ENCODE measurements at regions not wholly inside any gene's neighbourhood (a gene's known extent, or its start where the extent isn't known, plus 50 kb on each side); places are given as distances from the start of the nearest gene placed in this dataset.

- Histone ChIP-seq H3K36me3 (ENCODE audit: insufficient read depth, low read length) (no peaks in the 10 kb centered on the region), H4K20me1 (ENCODE audit: insufficient read depth, low read length) (no peaks in the 10 kb centered on the region), H3K9me3 (ENCODE audit: low read length) (no peaks in the 10 kb centered on the region), H3K27me3 (ENCODE audit: insufficient read depth, low read length) (no peaks in the 10 kb centered on the region), H3K9ac (ENCODE audit: low read length) (no peak overlapping the region), H3K4me1 (ENCODE audit: insufficient read depth, low read length, severe bottlenecking) (no peaks in the 10 kb centered on the region), H3K79me2 (ENCODE audit: insufficient read depth, low read length) (no peaks in the 10 kb centered on the region), H3K9me2 (ENCODE audit: low read depth, low read length) (no peaks in the 10 kb centered on the region), H3K27ac (ENCODE audit: low read depth, low read length, poor library complexity, severe bottlenecking) (no peak overlapping the region), H3K4me3 (ENCODE audit: low read depth, low read length, poor library complexity, severe bottlenecking) (no peak overlapping the region), H2AFZ (ENCODE audit: low read length) (no peak overlapping the region), H3K4me2 (ENCODE audit: low read length) (no peak overlapping the region), H3F3A (ENCODE audit: insufficient read depth, low read length) (no peaks in the 10 kb centered on the region)
- no peak for TF ChIP-seq CTCF (IDR thresholded peaks at IDR 0.05; ENCODE audit: low read length)
- TF ChIP-seq EZH2 (IDR thresholded peaks at IDR 0.05; ENCODE audit: borderline replicate concordance, low read length) = no peak
Measured at GRCh38 chr11:107157146-107157808, 139.0 kb upstream of the GUCY1A2 start.

GRCh38 chr11:107151579-107151978, 133.3 kb upstream of the GUCY1A2 start:
- no peaks in the 10 kb centered on the region for H4K20me1 ChIP-seq (ENCODE audit: insufficient read depth, low read length)
- H3F3A ChIP-seq (ENCODE audit: insufficient read depth, low read length) = no peaks in the 10 kb centered on the region
- no peaks in the 10 kb centered on the region for H3K9me3 ChIP-seq (ENCODE audit: low read length)
- H3K27ac ChIP-seq (ENCODE audit: low read depth, low read length, poor library complexity, severe bottlenecking) = no peak overlapping the region
- H3K4me3 ChIP-seq (ENCODE audit: low read depth, low read length, poor library complexity, severe bottlenecking) = no peak overlapping the region
- no peaks in the 10 kb centered on the region for H3K9me2 ChIP-seq (ENCODE audit: low read depth, low read length)
- TF ChIP-seq EZH2 (IDR thresholded peaks at IDR 0.05; ENCODE audit: borderline replicate concordance, low read length) (no peak), CTCF (IDR thresholded peaks at IDR 0.05; ENCODE audit: low read length) (no peak)
- H3K4me1 ChIP-seq (ENCODE audit: insufficient read depth, low read length, severe bottlenecking) = no peaks in the 10 kb centered on the region
- H3K79me2 ChIP-seq (ENCODE audit: insufficient read depth, low read length) = no peaks in the 10 kb centered on the region
- no peaks in the 10 kb centered on the region for H3K36me3 ChIP-seq (ENCODE audit: insufficient read depth, low read length)
- H3K27me3 ChIP-seq (ENCODE audit: insufficient read depth, low read length) = no peaks in the 10 kb centered on the region
- no peak overlapping the region for H2AFZ ChIP-seq (ENCODE audit: low read length)
- H3K9ac ChIP-seq (ENCODE audit: low read length) = no peak overlapping the region
- H3K4me2 ChIP-seq (ENCODE audit: low read length) = no peak overlapping the region

- H3K79me2 ChIP-seq (ENCODE audit: insufficient read depth, low read length) = no peaks in the 10 kb centered on the region
- no peaks in the 10 kb centered on the region for H3K9me3 ChIP-seq (ENCODE audit: low read length)
- no peak overlapping the region for H3K9ac ChIP-seq (ENCODE audit: low read length)
- no peak overlapping the region for H2AFZ ChIP-seq (ENCODE audit: low read length)
- no peaks in the 10 kb centered on the region for H3K4me1 ChIP-seq (ENCODE audit: insufficient read depth, low read length, severe bottlenecking)
- H3F3A ChIP-seq (ENCODE audit: insufficient read depth, low read length) = no peaks in the 10 kb centered on the region
- no peaks in the 10 kb centered on the region for H3K27me3 ChIP-seq (ENCODE audit: insufficient read depth, low read length)
- no peak for TF ChIP-seq CTCF (IDR thresholded peaks at IDR 0.05; ENCODE audit: low read length)
- no peak for TF ChIP-seq EZH2 (IDR thresholded peaks at IDR 0.05; ENCODE audit: borderline replicate concordance, low read length)
- H3K4me2 ChIP-seq (ENCODE audit: low read length) = no peak overlapping the region
- H3K4me3 ChIP-seq (ENCODE audit: low read depth, low read length, poor library complexity, severe bottlenecking) = no peak overlapping the region
- no peaks in the 10 kb centered on the region for H4K20me1 ChIP-seq (ENCODE audit: insufficient read depth, low read length)
- no peaks in the 10 kb centered on the region for H3K9me2 ChIP-seq (ENCODE audit: low read depth, low read length)
- no peak overlapping the region for H3K27ac ChIP-seq (ENCODE audit: low read depth, low read length, poor library complexity, severe bottlenecking)
- H3K36me3 ChIP-seq (ENCODE audit: insufficient read depth, low read length) = no peaks in the 10 kb centered on the region
Measured at GRCh38 chr11:107151158-107151557, 132.9 kb upstream of the GUCY1A2 start.
